NB4 (cell line): ENCODE measurements at regions not wholly inside any gene's neighbourhood (a gene's known extent, or its start where the extent isn't known, plus 50 kb on each side); places are given as distances from the start of the nearest gene placed in this dataset.

Experiments used
- DNase-seq: peaks from one replicate; pipeline ENCODE4 v3.0.0; 2010; ENCODE audit warnings: low read depth
- H3K4me3 ChIP-seq: one replicate; pipeline ENCODE4 v1.5.1; 2011; ENCODE audit warnings: mild to moderate bottlenecking, low read depth, low read length, moderate library complexity
- CTCF ChIP-seq: IDR thresholded peaks from one replicate; pipeline ENCODE4 v1.5.1; 2012; ENCODE audit warnings: low read depth, low read length
- MAX ChIP-seq: IDR thresholded peaks from 2 replicates; pipeline ENCODE4 v1.6.1; 2011; ENCODE audit warnings: low read depth, low read length
- MYC ChIP-seq: IDR thresholded peaks from 2 replicates; pipeline ENCODE4 v1.6.1; 2011; ENCODE audit warnings: low read depth, low read length
- POLR2A ChIP-seq: IDR thresholded peaks from 2 replicates; pipeline ENCODE4 v1.6.1; 2011; ENCODE audit warnings: mild to moderate bottlenecking; ENCODE audit not compliant: insufficient read length; ENCODE audit errors: extremely low read depth

GRCh38 chr4:149145803-149146202 is 669.8 kb downstream of the IQCM start:
- no peak for DNase-seq
- TF ChIP-seq MAX (no peak), POLR2A (no peak), CTCF (no peak), MYC (no peak)
- no peak overlapping the region for H3K4me3 ChIP-seq

GRCh38 chr4:149144060-149144459 is 671.6 kb downstream of the IQCM start:
- DNase-seq: no peak
- H3K4me3 ChIP-seq: no peak overlapping the region
- no peak for TF ChIP-seq CTCF
- TF ChIP-seq MYC: no peak
- no peak for TF ChIP-seq MAX
- TF ChIP-seq POLR2A: no peak

GRCh38 chr4:149141391-149141790 is 674.3 kb downstream of the IQCM start:
- H3K4me3 ChIP-seq: no peak overlapping the region
- TF ChIP-seq POLR2A (no peak), MYC (no peak), MAX (no peak), CTCF (no peak)

GRCh38 chr4:149140841-149141240 is 674.8 kb downstream of the IQCM start:
- no peak overlapping the region for H3K4me3 ChIP-seq
- TF ChIP-seq POLR2A (no peak), MYC (no peak), MAX (no peak), CTCF (no peak)
- DNase-seq: no peak

More at GRCh38 chr4:149141391-149141790, 674.3 kb downstream of the IQCM start:
- no peak for DNase-seq

- H3K4me3 ChIP-seq: no peak overlapping the region
- DNase-seq: no peak
- no peak for TF ChIP-seq CTCF
- TF ChIP-seq MAX: no peak
- no peak for TF ChIP-seq POLR2A
- TF ChIP-seq MYC: no peak
These were observed 678.6 kb downstream of the IQCM start for GRCh38 chr4:149136951-149137620.
